ACHN (cell line): ENCODE measurements at regions not wholly inside any gene's neighbourhood (a gene's known extent, or its start where the extent isn't known, plus 50 kb on each side); places are given as distances from the start of the nearest gene placed in this dataset.

Experiments used
- DNase-seq: peaks from one replicate; pipeline ENCODE4 v3.0.0-alpha.2; 2015
- in situ Hi-C: cut with HindIII; loops from 2 replicates; pipeline ENCODE4 v1.10.0; 2017; ENCODE audit warnings: low sequenced_read_pairs, low pct_ligation_motif_present, low pct_unique_long_range_greater_than_20kb

DNA sequence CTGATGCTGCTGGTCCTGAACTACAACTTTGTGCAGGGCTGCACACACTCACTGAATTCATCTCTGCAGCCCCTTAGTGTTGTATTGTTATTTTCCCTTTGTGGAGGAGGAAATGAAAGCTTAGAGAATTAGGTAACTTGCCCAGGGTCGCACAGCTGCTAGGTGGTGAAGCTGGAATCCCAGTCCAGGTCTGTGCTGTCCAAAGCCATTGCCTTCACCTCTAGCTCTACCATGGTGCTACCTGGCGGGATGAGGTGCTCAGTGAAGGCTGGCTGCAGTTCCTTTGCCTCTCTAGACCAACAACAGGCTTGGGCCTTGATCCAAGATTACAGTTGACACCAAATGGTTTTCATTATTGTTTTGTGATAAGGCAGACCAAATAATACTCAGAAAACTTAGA, 177.8 kb upstream of the PITX1 start:
- in situ Hi-C loops: no loop called here
- DNase-seq: no peak

DNA sequence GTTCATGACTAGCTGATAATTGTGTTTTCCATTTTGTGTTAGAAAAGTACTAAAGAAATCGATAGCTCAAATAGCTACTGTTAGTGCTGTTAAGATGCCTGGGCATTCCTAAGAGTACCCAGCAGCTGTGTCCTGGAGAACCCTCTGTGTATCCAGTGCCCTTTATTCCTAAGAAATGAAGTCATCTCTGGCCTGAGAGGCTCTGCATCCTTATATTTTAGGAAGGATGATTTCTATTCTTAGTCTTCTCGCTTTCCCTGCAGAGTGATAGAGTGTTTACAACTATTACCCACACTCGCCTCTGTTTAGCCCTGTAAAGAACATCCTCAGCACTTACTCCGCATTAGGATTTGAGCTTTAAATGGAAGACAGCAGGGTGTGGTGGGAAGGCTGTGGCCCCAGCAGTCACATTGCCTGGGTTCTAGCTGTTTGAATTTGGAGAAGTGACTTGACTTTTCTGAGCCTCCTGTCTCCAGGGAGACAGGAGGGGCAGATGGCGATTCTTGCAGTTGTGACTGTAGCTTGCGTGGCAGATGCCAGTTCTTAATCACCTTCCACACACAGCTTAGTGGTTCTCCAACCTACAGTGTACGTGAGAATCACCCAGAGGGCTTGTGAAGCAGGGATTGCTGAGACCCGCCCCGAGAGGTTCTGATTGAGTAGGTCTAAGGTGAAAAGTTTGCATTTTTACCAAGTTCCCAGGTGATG, 177.2 kb upstream of the PITX1 start:
- no peak for DNase-seq
- in situ Hi-C loops: no loop called here

DNA sequence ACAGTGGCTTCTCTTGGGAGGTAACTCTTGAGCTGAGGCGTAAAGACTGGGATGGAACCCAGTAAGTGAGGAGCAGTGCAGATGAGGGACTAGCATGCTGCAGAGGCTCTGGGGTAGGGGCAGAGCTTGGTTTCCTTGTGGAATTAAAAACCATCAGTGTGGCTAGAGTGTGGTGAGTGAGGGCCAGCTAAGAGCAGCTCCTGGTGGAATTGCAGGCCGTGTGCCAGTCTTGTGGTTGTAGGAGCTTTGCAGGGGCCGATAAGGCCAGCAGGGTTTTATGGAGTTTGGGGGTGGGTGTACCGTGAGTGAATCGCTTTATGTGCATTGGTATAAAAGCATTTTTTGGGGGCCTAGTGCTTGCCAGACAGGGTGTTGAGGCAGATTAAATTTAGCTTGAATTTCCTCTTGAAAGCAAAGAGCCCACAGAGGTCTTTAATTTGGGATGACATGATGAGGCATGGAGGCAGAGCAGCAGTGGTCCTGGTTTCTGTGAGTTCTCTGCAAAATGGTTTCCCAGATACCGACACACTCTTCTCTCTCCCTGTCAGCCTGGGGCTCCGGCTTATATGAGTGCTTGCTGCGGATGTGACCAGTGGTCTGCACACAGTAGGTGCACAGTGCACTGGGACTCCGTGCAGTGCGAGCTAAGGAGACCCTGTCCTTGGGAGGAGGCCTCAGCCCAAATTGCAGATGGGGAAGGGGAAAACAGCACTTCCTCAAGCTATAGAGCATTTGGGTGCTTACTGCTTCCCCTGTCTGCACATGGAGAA, 176.4 kb upstream of the PITX1 start:
- in situ Hi-C loops: no loop called here
- no peak for DNase-seq

DNA sequence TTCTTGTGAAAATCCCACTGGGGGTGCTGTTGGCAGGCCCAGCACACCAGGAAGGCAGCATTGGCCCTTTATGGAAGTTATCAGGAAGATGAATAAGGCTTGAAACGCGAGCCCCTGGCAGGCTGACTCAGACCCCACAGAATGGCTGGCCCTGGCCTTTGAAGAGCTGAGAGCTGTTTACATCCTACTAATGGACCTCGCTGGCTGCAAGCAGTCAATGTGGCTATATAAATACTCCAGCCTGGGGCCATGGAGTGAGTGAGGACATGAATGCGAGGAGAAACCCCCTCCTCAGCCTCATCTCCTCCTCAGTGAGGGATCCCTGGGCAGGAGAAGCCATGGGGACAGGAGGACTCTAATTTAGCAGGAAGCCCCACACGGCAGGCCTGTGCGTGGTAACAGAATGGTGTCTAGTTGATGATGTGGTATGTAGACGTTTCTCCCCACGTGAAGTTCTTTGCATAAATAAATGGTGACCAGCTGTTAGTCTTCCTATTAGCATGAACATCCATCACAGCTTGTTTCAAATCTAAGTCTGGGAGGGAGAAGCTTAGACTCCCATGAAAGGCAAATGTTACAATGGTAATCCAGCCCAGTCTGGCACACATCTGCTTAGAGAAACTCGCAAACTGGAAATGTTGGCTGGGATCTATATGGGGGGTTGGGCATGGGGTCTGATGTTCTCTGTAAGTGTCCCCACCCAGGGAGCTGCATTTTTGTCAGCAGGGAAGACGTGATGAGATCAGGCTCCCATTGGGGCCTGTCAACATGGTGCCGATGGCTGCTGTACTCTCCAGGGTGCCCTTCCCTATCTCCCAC, 175.1 kb upstream of the PITX1 start:
- peak; percentile 63 for DNase-seq
- in situ Hi-C loops: no loop called here

DNA sequence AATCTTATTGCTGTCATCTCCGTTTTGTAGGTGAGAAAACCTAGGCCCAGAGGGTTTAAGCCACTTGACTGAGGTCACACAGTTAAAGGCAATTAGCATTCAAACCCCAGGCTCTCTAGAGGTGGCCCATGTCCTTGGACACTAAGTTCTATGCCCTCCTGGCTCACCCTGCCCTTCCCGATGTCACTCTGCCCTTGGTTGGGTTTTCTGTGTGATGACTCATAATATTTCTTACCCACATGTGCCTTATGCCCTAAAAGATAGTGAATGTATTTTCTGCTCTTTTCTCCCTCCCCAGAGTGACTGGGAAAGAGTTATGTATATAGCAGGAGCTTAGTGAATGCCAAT, 174.5 kb upstream of the PITX1 start:
- DNase-seq: no peak
- in situ Hi-C loops: no loop called here

DNA sequence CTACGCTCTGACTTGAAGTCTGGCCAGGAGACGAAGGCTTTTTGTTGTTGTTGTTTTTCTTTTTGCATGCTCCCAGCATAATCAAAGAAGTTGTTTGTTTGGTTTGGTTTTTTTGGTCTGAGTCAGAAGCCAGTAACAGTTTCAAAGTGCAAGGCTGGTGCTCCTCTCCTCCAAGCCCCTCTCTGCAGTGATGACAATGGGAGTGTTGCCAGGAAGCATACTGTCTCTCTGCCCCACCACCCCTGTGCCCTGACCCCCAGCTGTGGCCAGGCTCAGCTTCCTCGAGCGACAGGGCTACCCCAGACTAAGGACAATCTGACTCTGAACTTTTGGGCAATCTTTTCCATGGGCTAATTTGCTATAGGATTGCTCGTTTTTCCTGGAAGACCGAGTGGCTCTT, 173.8 kb upstream of the PITX1 start:
- DNase-seq: no peak

DNA sequence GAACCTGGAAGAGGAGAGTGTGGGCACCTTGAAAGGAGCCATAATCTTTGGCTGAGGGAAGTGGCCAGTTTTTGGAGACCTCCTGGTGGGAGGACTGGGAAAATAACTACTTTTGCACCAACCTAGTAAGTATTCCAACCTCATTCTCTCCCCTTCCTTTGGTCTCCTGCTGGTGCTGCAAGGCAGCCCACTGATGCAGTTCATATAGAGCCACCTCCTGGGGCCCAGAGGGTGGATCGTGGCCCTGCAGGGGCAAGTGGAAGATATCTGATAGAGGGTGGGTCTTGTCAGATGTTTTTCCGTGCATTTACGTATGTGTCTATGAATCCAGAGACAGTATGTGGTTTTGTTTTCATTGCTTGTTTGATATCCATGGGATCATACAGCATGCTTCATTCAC, 172.8 kb upstream of the PITX1 start:
- in situ Hi-C loops: no loop called here

More for the DNA sequence above, 173.8 kb upstream of the PITX1 start:
- in situ Hi-C loops: no loop called here

DNA sequence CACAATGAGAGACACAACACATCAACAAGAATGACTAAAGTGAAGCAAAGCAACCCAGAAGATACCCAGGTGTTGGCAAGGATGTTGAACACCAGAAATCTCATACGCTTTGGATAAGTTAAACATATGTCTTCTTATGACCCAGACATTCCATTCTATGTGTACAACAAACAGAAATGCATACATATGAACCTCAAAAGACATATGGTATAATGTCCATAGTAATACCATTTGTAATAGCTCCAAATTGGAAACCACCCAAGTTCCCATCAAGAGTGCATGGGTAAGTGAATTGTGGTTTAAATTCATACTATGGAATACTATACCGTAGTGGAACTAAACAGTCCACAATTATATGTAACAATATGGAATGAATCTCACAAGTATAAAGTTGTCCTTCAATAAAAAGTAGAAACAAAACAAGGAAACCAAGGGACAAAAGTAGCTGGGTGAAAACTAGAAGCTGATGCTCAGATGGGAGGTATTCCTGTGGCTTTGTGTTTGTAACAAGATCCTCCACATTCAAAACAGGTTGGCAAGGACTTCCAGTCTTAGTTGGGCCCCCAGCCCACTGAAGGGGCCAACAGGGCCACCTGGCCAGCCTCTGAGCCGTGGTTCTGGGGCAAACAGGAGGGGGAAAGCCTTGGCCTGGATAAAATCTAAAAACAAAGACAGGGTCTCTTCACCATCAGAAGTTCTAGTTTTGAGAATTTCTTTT, 171.8 kb upstream of the PITX1 start:
- in situ Hi-C loops: no loop called here
- DNase-seq: no peak

More for the DNA sequence above, 172.8 kb upstream of the PITX1 start:
- no peak for DNase-seq

DNA sequence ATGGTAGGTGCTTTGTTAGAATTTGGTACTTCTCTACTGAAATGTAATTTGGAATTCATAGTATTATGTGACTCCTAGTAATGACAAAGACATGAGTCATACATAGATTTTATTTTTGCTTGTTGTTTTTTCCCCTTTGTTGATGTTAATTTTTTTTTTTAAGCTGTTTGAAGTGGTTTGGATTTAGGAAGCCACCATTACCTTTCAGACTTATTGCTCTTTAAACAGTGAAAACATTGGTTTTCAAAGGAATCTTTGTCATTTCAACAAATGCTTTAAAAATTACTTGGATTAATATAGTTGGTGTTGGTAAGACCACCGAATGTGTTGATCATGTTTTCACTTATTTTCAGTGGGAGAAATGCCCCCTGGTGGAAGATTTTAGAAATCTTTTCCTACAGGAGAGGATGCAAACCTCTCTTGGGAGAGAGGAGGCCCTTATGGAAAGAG, 170.1 kb upstream of the PITX1 start:
- DNase-seq: no peak
- in situ Hi-C loops: no loop called here

DNA sequence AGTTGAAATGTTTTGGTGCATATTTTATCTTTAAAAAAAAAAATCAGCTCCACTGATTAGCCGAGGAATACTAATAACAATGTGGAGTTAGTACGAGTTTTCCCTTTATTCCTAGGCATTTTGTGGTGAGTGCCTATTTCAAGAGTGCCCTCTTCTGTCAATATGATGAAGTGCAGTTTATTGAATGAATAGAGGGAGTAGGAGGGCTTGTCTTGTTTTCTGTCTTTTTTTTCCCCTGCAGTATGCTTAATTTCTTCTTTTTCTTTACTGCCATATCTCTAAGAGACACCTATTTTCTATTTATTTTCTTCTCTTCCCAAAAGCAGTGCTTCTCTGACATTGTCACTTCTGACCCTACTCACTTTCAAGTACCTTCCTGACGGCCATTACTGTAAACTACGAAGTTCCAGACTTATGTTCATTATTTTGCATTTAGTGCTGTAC, 169.6 kb upstream of the PITX1 start:
- DNase-seq: peak; percentile 13
- in situ Hi-C loops: no loop called here

DNA sequence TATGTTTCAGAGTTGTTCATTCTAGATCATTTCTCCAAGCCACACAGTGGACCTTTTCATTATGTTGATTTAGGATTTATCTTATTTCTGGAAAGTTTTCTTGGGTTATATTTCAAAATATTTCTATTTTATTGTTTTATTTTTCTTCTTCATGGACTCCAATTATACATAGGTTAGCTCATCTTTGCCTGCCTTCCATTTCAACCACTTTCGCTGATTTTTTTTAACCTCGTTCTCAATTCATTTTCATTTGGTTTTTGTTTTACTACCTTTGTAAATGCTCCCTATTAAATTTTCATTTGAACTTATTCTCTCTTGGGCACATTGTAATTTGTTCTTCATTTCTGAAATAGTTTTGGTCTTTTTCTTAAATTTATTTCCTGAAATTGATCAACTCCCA, 169.0 kb upstream of the PITX1 start:
- in situ Hi-C loops: no loop called here

DNA sequence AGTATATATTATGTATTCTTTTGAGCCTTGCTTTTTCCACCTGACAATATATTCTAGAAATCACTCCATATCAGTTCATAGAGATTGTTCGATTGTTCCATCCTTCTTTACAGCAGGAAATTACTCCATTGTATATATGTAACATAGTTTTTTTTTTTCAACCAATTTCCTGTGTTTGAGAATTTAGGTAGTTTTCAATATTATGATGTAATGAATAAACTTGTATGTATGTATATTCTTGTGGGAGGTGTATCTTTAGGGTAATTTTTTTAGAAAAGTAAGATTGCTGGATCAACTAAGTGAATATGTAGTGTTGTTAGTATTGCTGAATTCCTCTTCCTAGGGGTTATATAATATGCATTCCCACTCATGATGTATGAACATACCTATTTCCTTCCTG, 165.9 kb upstream of the PITX1 start:
- in situ Hi-C loops: no loop called here
- no peak for DNase-seq

More for the DNA sequence above, 169.0 kb upstream of the PITX1 start:
- no peak for DNase-seq

DNA sequence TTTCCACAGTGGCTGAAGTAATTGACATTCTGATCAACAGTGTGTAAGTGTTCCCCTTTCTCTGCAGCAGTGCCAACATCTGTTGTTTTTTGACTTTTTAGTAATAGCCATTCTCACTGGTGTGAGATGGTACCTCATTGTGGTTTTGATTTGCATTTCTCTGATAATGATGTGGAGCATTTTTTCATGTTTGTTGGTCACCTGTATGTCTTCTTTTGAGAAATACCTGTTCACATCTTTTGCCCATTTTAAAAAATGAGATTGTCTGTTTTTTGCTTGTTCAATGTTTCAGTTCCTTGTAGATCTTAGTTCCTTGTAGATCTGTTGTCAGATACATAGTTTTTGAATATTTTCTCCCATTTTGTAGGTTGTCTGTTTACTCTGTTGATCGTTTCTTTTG, 162.5 kb upstream of the PITX1 start:
- in situ Hi-C loops: no loop called here
- no peak for DNase-seq

DNA sequence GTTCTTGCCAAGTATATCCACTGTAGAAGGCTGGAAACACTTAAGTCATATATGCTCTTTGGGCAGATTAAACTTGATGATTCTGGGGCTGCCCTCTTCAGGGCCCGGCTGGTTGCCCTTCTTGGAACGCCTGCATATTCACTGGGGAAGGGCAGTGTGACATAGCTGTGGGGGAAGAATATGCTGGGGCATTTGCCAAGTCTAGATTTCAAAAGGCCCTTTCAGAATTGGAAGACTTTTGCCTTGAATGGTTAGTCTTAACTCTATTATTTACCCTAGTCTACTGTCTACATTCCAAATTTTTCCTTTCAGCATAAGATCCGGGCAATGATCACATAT, 161.2 kb upstream of the PITX1 start:
- DNase-seq: no peak
- in situ Hi-C loops: no loop called here

DNA sequence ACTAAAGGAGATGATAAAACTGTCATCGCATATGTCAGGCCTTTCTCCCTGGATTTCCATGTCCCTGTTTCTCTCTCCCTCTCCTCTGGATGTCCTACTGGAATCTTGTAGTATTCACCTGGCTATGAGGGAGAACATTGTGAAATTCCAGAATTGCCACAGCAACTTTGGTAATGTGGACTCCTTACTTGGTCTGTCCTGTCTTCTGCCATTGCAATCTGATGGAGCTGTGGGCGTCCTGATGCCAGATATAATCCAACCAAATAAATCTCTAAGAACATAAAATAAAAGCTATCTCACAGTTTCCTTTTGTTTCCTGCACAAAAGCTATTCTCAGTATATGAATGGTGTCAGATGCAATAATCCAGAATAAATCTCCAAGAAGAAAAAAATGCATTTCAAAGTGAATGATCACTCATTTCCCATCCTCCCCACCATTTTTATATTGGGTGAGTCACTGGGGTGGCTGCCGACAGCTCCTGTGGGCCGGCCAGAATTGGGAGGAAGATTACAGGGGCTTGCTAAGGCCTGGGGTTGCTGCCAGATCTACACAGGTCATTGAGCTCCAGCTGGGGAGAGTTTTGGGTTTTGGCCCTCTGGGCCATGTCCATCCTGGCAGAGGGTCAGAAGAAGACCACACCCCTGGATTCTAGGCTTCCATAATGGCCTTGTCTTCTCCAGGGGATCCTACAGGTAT, 160.7 kb upstream of the PITX1 start:
- DNase-seq: no peak
- in situ Hi-C loops: no loop called here

DNA sequence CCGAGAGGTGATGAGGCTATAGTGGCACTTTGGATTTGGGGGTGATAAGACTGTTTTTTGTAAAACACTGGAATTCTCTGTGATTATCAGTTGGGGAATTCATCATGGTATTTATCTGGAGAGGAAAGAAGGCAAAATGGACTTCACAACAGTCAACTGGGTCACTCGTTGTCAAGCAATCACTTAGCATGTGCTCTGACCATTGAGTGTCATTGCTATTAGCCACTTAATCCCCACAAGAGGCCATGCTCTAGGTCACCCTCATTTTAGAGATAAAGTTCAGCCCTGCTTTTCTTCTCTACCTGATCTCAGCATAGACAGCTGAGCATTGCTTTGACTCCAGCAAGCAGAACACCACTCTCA, 160.1 kb upstream of the PITX1 start:
- in situ Hi-C loops: no loop called here
- no peak for DNase-seq

DNA sequence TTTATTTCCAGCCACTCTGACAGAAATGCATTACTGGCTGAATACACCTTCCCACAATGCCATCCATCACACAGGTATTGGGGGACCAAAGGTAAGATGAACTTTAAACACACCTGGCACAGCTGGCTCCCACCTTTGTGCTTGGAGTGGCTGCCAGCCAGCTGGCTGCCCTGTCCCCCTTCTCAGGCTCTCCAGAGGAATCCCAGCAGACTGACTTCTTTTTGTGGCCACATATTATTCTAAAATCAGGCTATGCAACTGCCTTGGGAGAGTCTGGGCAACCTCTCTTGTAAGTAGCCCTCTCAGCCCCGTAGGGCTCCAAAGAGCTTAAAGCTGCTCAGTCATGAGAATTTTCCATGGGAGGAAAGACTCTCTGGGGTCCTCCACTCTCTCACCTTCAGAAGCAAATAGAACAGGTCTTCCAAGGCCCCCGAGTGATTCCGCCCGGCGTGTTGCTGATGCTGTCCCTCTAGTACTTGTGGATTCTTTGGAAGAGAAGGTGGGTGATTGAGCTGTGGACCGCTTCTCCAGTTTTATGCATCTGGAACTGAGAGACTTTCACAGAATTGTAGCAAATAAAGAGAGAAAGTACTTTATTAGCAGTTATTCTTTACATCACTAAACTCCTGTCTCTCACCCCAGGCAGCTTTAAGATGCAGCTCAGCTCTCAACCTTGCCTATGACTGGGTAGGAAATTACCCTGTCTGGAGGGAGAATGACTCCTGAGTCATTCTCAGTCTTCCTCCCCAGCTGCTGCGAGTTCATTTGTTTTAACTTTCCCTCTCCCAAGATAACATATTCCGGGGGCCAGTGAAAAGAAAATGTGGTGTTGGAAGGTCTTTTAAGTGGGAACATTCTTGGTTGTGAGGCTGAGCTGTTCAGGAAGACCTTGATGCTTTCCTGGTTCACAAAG, 159.4 kb upstream of the PITX1 start:
- in situ Hi-C loops: no loop called here
- DNase-seq: no peak
